IMR-90 (cell line): ENCODE measurements at regions not wholly inside any gene's neighbourhood (a gene's known extent, or its start where the extent isn't known, plus 50 kb on each side); places are given as distances from the start of the nearest gene placed in this dataset.

ENCODE experiments used
- ATAC-seq: fragments of 200-7000 bp; cut with Tn5 transposase; 2 replicates; pipeline ENCODE4 v1.9.1; 2020; ENCODE audit warnings: low read depth, mild to moderate bottlenecking, moderate library complexity
- BruUV-seq: library from RNA; stranded (reverse); fragments of 400-500 nt; replicated peaks from 2 replicates; lab custom pipeline; 2021; lab: Mats Ljungman, UMichigan
- CTCF ChIA-PET: fragments of 300-600 bp; formaldehyde crosslinking; extraction: SDS; loops from one replicate; lab custom pipeline; 2021; ENCODE audit warnings: antibody characterized with exemption; lab: Yijun Ruan, JAX
- POLR2A ChIA-PET: fragments of 300-600 bp; sonication (Branson Sonifier 250); formaldehyde crosslinking; loops from one replicate; lab custom pipeline; 2022; ENCODE audit warnings: antibody characterized with exemption; ENCODE audit not compliant: unreplicated experiment; lab: Charles Lee
- DNase-seq: peaks from one replicate; pipeline ENCODE4 v3.0.0; 2013
- H2AFZ ChIP-seq: replicated peaks from 2 replicates; pipeline ENCODE3; 2013; ENCODE audit warnings: low read length, mild to moderate bottlenecking; ENCODE audit not compliant: poor library complexity
- H2AK5ac ChIP-seq: 2 replicates; pipeline ENCODE4 v1.6.1; 2013; ENCODE audit warnings: low read depth, low read length, inconsistent platforms
- H2AK9ac ChIP-seq: replicated peaks from 2 replicates; pipeline ENCODE3; 2013; ENCODE audit warnings: mild to moderate bottlenecking, low read depth, low read length, moderate library complexity; ENCODE audit not compliant: poor library complexity
- H2BK120ac ChIP-seq: 2 replicates; pipeline ENCODE4 v1.6.1; 2013; ENCODE audit warnings: low read depth, low read length, inconsistent platforms
- H2BK15ac ChIP-seq: 3 replicates; pipeline ENCODE4 v1.6.1; 2013; ENCODE audit warnings: low read depth, low read length, inconsistent platforms
- H2BK20ac ChIP-seq: 2 replicates; pipeline ENCODE4 v1.6.1; 2013; ENCODE audit warnings: low read depth, mild to moderate bottlenecking, inconsistent platforms, low read length, moderate library complexity
- H2BK5ac ChIP-seq: 2 replicates; pipeline ENCODE4 v1.6.1; 2013; ENCODE audit warnings: mild to moderate bottlenecking, low read depth, low read length, inconsistent platforms; ENCODE audit not compliant: poor library complexity, severe bottlenecking
- H3K14ac ChIP-seq: replicated peaks from 2 replicates; pipeline ENCODE4 v1.6.1; 2013; ENCODE audit warnings: low read depth, low read length, inconsistent platforms
- H3K18ac ChIP-seq: 2 replicates; pipeline ENCODE4 v1.6.1; 2013; ENCODE audit warnings: low read depth, low read length, control low read depth
- H3K23ac ChIP-seq: 2 replicates; pipeline ENCODE4 v1.6.1; 2013; ENCODE audit warnings: low read depth, low read length, inconsistent platforms
- H3K27ac ChIP-seq: 2 replicates; pipeline ENCODE4 v1.5.1; 2013; ENCODE audit warnings: mild to moderate bottlenecking, control low read depth, low read length; ENCODE audit not compliant: insufficient read depth
- H3K27me3 ChIP-seq: 2 replicates; pipeline ENCODE4 v1.6.1; 2013; ENCODE audit warnings: low read length; ENCODE audit not compliant: control insufficient read depth, insufficient read depth
- H3K36me3 ChIP-seq: 2 replicates; pipeline ENCODE4 v1.6.1; 2013; ENCODE audit warnings: low read length, mixed read lengths; ENCODE audit not compliant: control insufficient read depth, insufficient read depth
- H3K4ac ChIP-seq: 2 replicates; pipeline ENCODE4 v1.6.1; 2013; ENCODE audit warnings: low read depth, low read length, inconsistent platforms
- H3K4me1 ChIP-seq: 2 replicates; pipeline ENCODE4 v1.6.1; 2013; ENCODE audit warnings: low read length, mixed read lengths; ENCODE audit not compliant: control insufficient read depth, insufficient read depth
- H3K4me2 ChIP-seq: 2 replicates; pipeline ENCODE4 v1.6.1; 2013; ENCODE audit warnings: low read depth, mild to moderate bottlenecking, control low read depth, low read length, moderate library complexity
- H3K4me3 ChIP-seq: 2 replicates; pipeline ENCODE4 v1.5.1; 2013; ENCODE audit warnings: low read depth, mild to moderate bottlenecking, control low read depth, low read length, moderate library complexity; ENCODE audit not compliant: insufficient read depth
- H3K56ac ChIP-seq: 2 replicates; pipeline ENCODE4 v1.6.1; 2013; ENCODE audit warnings: low read length, inconsistent platforms; ENCODE audit not compliant: insufficient read depth; ENCODE audit errors: extremely low read depth
- H3K79me1 ChIP-seq, 2 experiments: 2 replicates each; pipeline ENCODE4 v1.6.1; 2013; ENCODE audit warnings: low read length in 2 of 2, inconsistent platforms in 1 of 2, low read depth in 1 of 2
- H3K9ac ChIP-seq: 2 replicates; pipeline ENCODE4 v1.6.1; 2013; ENCODE audit warnings: low read depth, low read length, control low read depth
- H3K9me1 ChIP-seq: 2 replicates; pipeline ENCODE4 v1.6.1; 2013; ENCODE audit warnings: low read length, inconsistent platforms; ENCODE audit not compliant: insufficient read depth
- H3K9me3 ChIP-seq: 2 replicates; pipeline ENCODE4 v1.6.1; 2013; ENCODE audit warnings: low read length; ENCODE audit not compliant: control insufficient read depth, insufficient read depth
- H4K20me1 ChIP-seq: 2 replicates; pipeline ENCODE4 v1.6.1; 2013; ENCODE audit warnings: low read length, inconsistent platforms; ENCODE audit not compliant: insufficient read depth
- H4K5ac ChIP-seq: 2 replicates; pipeline ENCODE4 v1.6.1; 2013; ENCODE audit warnings: mild to moderate bottlenecking, low read depth, low read length, control low read depth
- H4K8ac ChIP-seq, 2 experiments: 2 replicates each; pipeline ENCODE4 v1.6.1; 2013; ENCODE audit warnings: low read depth in 2 of 2, low read length in 2 of 2, control low read depth in 1 of 2, inconsistent platforms in 1 of 2
- H4K91ac ChIP-seq: 2 replicates; pipeline ENCODE4 v1.6.1; 2013; ENCODE audit warnings: low read depth, low read length, inconsistent platforms; ENCODE audit not compliant: insufficient read depth
- FOS ChIP-seq: fragments of 150-350 bp; IDR thresholded peaks from 2 replicates; pipeline ENCODE4 v1.6.1; 2016; ENCODE audit warnings: low read depth, low read length
- MAZ ChIP-seq: IDR thresholded peaks from 2 replicates; pipeline ENCODE4 v1.6.1; 2012; ENCODE audit warnings: low read depth, mild to moderate bottlenecking, low read length, improper control_type of control experiment, moderate library complexity, borderline replicate concordance
- MXI1 ChIP-seq: IDR thresholded peaks from 2 replicates; pipeline ENCODE4 v1.6.1; 2012; ENCODE audit warnings: low read depth, mild to moderate bottlenecking, low read length, moderate library complexity, borderline replicate concordance
- RAD21 ChIP-seq: IDR thresholded peaks from 2 replicates; pipeline ENCODE4 v1.6.1; 2012; ENCODE audit warnings: low read length, improper control_type of control experiment
- USF2 ChIP-seq: fragments of 150-350 bp; IDR thresholded peaks from 2 replicates; pipeline ENCODE4 v1.6.1; 2017; ENCODE audit warnings: mild to moderate bottlenecking, antibody characterized with exemption, low read length, low read depth
- WGBS, 2 experiments: methylation state at CpG; one replicate each; pipeline versions ENCODE4 v1.1.5 to v1.1.7; 2013; ENCODE audit warnings: missing lambda C conversion rate in 2 of 2; ENCODE audit not compliant: insufficient read length in 1 of 2; ENCODE audit errors: extremely low coverage in 2 of 2; 5-methylcytosine and 5-hydroxymethylcytosine counted together
- dilution Hi-C: fragments of 300-500 bp; cut with HindIII; formaldehyde crosslinking; loops from one replicate; pipeline ENCODE4 v1.14.3; 2018; ENCODE audit warnings: low sequenced_read_pairs; ENCODE audit not compliant: unreplicated experiment
- in situ Hi-C: fragments of 300-500 bp; cut with MboI; formaldehyde crosslinking; loops from 3 replicates; pipeline ENCODE4 v1.14.3; 2019; ENCODE audit warnings: low sequenced_read_pairs, inconsistent platforms, mixed read lengths
- intact Hi-C: fragments of 100-400 bp; cut with micrococcal nuclease; formaldehyde crosslinking; loops from 2 replicates; pipeline ENCODE4 v1.10.0; 2022

GRCh38 chr6:92822222-92822621 is 597.1 kb downstream of the EPHA7 start:
- H2BK15ac ChIP-seq = no peak overlapping the region
- H3K14ac ChIP-seq = no peak overlapping the region
- no peaks in the 10 kb centered on the region for H3K79me1 ChIP-seq
- H3K9me1 ChIP-seq = no peaks in the 10 kb centered on the region
- H4K5ac ChIP-seq = no peak overlapping the region
- ATAC-seq = no peak
- H3K23ac ChIP-seq = no peak overlapping the region
- H3K9ac ChIP-seq = no peak overlapping the region
- no peak overlapping the region for H4K91ac ChIP-seq
- H3K4ac ChIP-seq = no peak overlapping the region
- H3K4me1 ChIP-seq = no peaks in the 10 kb centered on the region
- no peak overlapping the region for H2BK20ac ChIP-seq
- no peak overlapping the region for H2AFZ ChIP-seq
- ChIA-PET POLR2A (no interaction called here), CTCF (interaction anchor here (0.6 to 2.5 kb wide), 2 partner anchors 11 to 1095 kb away, joined by 4 to 8 read pairs; no protein-coding TSS in a partner anchor)
- BruUV-seq = no TSS peak
- no peak for TF ChIP-seq USF2
- TF ChIP-seq MAZ = no peak
- TF ChIP-seq MXI1 = no peak
- TF ChIP-seq RAD21 = no peak
- TF ChIP-seq FOS = no peak
- H2BK120ac ChIP-seq = no peak overlapping the region
- H4K8ac ChIP-seq = no peak overlapping the region
- H3K9me3 ChIP-seq = no peaks in the 10 kb centered on the region
- H3K36me3 ChIP-seq = no peaks in the 10 kb centered on the region
- DNase-seq = no peak
- H3K27ac ChIP-seq = no peak overlapping the region
- no peak overlapping the region for H3K4me2 ChIP-seq
- H3K18ac ChIP-seq = no peak overlapping the region
- dilution Hi-C loops = no loop called here
- H3K27me3 ChIP-seq = no peaks in the 10 kb centered on the region
- no peak overlapping the region for H2AK5ac ChIP-seq
- in situ Hi-C loops = no loop called here
- intact Hi-C loops = no loop called here
- H2AK9ac ChIP-seq = no peak overlapping the region
- H3K56ac ChIP-seq = no peak overlapping the region
- H3K4me3 ChIP-seq = no peak overlapping the region
- H2BK5ac ChIP-seq = no peak overlapping the region
- WGBS, 2 experiments = no CpG with 5 or more reads among the region's 4 CpGs
- H4K20me1 ChIP-seq = no peaks in the 10 kb centered on the region
